Erythroblast (primary cell): ENCODE measurements at regions not wholly inside any gene's neighbourhood (a gene's known extent, or its start where the extent isn't known, plus 50 kb on each side); places are given as distances from the start of the nearest gene placed in this dataset.
"Not testable (repeated sequence)": the region's sequence is repeated elsewhere in the genome, so short reads cannot be mapped to it uniquely, and the experiment has no call there.

Source experiments
- DNase-seq, 2 experiments: peaks; one replicate each; lab custom pipeline; 2025; lab: John Stamatoyannopoulos, UW
- GATA1 ChIP-seq: IDR thresholded peaks from 2 replicates; pipeline ENCODE4 v1.6.1; 2011; ENCODE audit warnings: low read depth, mild to moderate bottlenecking, control low read depth, low read length, moderate library complexity
- POLR2A ChIP-seq: IDR thresholded peaks from 2 replicates; pipeline ENCODE4 v1.6.1; 2011; ENCODE audit warnings: mild to moderate bottlenecking, low read length

GRCh38 chr4:114109776-114110175 lies 130.3 kb upstream of the ARSJ start:
- no peak for DNase-seq
- TF ChIP-seq GATA1 (no peak), POLR2A (no peak)

- TF ChIP-seq GATA1, result no peak
- no peak for TF ChIP-seq POLR2A
- no peak for DNase-seq
Measured at GRCh38 chr4:114115526-114115925, 136.1 kb upstream of the ARSJ start.

GRCh38 chr4:114116861-114117260 lies 137.4 kb upstream of the ARSJ start:
- DNase-seq, result no peak
- TF ChIP-seq GATA1, result no peak
- TF ChIP-seq POLR2A, result no peak

DNA sequence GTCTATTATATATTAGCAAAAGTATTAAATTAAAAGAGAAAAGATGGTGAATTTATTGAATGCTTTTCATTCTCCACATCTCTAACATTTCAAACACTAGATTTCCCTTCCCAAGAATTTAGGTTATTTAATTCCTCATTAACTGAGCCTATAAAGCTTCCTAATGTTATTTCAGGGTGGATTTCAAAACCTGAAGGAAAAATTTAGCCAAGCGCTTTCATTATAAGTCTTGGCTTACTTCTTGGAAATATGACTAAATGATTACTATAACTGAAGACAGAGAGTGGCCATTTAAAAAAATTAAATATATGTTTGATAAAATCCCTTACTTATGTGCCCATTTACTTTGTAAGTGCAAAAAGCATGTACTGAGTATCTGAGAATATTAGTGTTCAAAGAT lies 141.8 kb upstream of the ARSJ start:
- no peak for DNase-seq
- TF ChIP-seq GATA1 (no peak), POLR2A (no peak)

- no peak for DNase-seq
- no peak for TF ChIP-seq GATA1
- no peak for TF ChIP-seq POLR2A
Measured at GRCh38 chr4:114132199-114132598, 152.8 kb upstream of the ARSJ start.

DNA sequence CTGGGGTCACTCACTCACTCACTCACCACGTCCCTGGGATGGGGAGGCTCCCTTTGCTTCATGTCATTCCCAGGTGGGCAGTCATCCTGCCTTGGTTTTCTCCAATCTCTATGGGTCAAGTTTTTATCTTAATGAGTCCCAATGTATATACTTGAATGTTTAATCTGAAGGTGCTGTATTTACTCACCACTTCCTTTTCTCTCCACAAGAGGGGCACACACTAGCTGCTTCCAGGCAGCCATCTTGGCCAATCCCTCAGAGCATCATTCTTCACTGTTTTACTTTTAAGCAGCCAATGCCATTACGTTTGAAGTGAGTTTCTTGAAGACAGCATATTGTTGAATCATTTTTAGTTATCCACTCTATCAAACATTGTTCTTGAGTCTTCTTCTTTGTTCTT lies 153.4 kb upstream of the ARSJ start:
- TF ChIP-seq GATA1 (no peak), POLR2A (no peak)
- DNase-seq, result no peak

DNA sequence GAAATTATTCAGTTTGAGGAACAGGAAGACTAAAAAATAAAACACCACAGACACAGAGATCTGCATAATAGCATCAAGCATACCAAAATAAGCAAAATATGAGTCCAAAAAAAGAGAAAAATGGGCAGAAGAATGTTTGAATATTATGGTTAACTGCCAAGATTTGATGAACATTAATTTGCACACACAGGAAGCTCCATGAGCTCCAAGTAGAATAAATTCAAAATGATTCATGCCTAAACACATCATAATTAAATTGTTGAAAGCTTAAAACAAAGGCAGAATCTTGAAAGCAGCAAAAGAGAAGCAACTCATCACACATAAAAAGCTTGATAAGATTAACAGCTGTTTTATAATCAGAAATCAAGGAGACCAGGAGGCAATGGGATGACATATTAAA lies 156.6 kb upstream of the ARSJ start:
- no peak for TF ChIP-seq GATA1
- TF ChIP-seq POLR2A, result no peak
- no peak for DNase-seq

DNA sequence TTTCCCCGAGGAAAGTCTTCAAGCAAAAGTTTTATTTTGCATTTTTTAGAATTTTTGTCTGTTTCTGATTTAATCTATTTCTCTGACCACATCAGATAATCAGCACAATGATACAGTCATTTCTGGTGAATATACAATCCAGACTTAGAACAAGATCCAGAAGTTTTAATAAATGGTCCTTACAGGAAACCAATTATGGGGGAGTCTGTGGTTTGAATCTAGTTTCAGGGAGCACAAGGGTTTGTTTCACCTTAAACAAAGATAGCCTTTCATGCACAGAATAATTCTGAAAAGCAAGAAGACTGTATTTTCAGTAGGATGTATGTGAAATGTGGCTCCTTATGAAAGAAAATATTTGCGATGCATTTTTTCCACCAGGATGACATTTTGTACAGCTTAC lies 158.5 kb upstream of the ARSJ start:
- DNase-seq, result no peak
- no peak for TF ChIP-seq GATA1
- no peak for TF ChIP-seq POLR2A

- no peak for TF ChIP-seq GATA1
- TF ChIP-seq POLR2A, result no peak
- no peak for DNase-seq
Measured at GRCh38 chr4:114146947-114147618, 167.6 kb upstream of the ARSJ start.

GRCh38 chr4:114147619-114148208 lies 168.3 kb upstream of the ARSJ start:
- DNase-seq, result not testable (repeated sequence)

- DNase-seq, result not testable (repeated sequence)
Measured at GRCh38 chr4:114148372-114149070, 169.1 kb upstream of the ARSJ start.

DNA sequence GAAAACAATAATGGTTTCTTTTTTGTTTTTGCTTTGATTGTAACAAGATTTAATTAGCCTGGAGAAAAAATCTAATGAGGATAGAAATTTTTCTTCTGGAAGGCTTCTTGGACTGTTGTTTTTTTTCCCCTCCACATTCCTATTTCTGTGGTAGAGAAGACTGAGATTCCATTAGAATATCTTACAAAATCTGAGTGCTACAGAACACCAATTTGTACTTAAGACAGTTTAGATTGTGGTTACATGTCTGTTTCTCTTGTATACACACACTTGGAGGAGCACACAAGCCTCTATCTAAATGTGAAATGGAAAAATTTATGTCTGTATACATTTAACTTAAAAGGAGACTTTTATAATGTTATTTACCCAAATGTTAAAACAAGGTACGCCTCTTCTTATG lies 176.9 kb upstream of the ARSJ start:
- TF ChIP-seq POLR2A (no peak), GATA1 (no peak)
- DNase-seq, result no peak

- no peak for DNase-seq
- TF ChIP-seq POLR2A (no peak), GATA1 (no peak)
Measured at GRCh38 chr4:114161809-114162208, 182.4 kb upstream of the ARSJ start.

DNA sequence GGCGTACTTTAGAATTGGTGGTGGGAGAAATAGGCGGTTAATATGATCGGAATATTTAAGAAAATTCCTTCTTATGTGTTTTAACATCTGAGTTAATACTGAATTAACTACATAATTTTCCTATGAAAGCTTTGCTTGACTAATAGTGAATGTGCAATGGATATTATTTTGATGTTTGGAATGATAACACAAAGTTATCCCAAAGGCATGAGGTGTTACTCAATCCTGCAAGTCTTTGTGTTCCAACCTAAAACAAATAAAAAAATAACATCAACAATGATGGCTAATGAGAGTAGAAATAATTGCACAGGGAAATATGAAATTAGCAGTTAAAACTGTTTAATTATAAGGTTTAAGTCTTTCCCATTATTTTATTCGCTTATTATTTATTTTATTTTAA lies 183.6 kb upstream of the ARSJ start:
- no peak for TF ChIP-seq GATA1
- no peak for TF ChIP-seq POLR2A

DNA sequence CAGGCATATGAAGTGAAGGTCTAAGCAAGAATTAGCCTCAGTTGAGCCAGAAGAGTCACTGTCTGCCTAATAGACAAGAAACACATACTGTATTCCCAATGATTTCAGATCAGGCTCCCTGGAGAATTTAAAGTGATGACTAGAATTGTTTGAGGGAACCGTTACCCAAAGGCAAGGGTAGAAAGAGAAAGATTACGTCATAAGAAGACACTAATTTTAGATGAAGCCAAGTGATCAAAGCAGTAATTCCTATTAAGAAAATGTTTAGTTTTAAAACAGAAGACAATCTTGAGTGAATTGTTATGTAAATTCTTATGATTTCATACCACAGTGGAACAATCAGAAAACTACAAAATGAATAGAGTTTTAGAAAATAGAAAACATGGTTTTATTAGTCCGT lies 194.5 kb upstream of the ARSJ start:
- no peak for DNase-seq
- TF ChIP-seq POLR2A, result no peak
- no peak for TF ChIP-seq GATA1

More for the DNA sequence above, 183.6 kb upstream of the ARSJ start:
- DNase-seq, result no peak
